AG08396 (cell line): ENCODE measurements at regions not wholly inside any gene's neighbourhood (a gene's known extent, or its start where the extent isn't known, plus 50 kb on each side); places are given as distances from the start of the nearest gene placed in this dataset.
A peak's percentile ranks its signal among the peaks of the same experiment; 100 is the strongest.
"Not testable (repeated sequence)": the region's sequence is repeated elsewhere in the genome, so short reads cannot be mapped to it uniquely, and the experiment has no call there.

Source experiments
- DNase-seq: peaks from one replicate; pipeline ENCODE4 v3.0.0; 2012; ENCODE audit warnings: low spot score, mixed read lengths

DNA sequence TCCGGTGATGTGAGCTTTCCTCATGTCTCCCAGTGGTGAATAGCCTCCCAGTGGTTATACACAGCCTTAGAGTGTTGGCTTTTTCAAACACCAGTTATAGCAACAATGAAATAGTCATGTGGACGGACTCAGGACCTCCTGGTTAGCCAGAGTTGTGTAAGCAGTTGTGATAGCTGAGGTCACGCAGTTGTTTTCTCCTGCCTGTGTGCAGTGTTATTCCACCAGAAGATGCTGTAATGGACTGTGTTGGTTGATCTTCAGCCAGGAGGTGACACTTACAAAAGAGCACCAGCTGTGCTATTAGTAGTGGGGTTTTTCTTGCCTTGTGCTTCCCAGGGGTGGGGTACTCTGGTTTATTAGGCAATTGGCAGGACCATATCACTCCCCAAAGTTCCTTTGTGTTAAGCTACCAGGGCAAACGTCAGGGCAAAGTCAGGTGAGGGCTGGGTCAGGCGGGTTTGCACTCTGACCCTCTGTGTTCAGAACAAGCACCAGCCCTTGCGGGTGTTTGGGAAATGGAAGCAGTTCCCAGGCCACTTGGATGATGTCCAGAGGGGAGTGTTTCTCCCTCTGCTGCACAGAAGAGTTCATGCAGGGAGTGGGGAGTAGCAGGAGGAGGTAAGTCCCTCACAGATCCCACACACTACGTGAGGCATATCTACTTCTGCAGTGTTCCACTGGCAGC is 252.6 kb downstream of the TMEM47 start:
- no peak for DNase-seq

DNA sequence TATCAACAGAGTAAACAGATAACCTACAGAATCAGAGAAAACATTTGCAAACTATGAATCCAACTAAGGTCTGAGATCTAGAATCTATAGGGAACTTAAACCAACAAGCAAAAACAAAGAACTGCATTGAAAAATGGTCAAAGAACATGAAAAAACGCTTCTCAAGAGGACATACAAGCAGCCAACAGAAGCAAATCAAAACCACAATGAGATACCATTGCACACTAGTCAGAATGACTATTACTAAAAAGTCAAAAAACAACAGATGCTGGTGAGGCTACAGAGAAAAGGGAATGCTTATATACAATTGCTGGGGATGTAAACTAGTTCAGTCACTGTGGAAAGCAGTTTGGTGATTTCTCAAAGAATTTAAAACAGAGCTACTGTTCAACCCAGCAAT is 255.7 kb downstream of the TMEM47 start:
- DNase-seq = no peak

DNA sequence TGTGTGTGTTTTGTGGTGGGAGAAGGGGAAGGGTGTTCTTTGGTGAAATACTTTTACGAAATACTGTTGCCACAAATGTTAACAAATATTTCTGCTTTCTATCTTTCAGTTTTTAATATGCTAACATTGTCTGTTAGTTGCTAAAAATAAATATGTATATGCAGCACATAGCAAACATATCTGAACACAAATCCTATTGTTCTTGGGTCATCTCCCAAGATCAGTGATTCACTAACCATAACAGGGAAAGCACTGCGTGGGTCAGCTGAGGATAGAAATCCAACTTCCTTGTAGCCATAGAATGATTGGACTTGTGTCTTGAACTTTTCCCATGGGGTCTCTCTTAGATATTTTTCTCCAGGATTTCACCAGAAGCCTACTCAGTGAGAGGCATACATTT is 250.3 kb upstream of the FAM47A start:
- DNase-seq = no peak

DNA sequence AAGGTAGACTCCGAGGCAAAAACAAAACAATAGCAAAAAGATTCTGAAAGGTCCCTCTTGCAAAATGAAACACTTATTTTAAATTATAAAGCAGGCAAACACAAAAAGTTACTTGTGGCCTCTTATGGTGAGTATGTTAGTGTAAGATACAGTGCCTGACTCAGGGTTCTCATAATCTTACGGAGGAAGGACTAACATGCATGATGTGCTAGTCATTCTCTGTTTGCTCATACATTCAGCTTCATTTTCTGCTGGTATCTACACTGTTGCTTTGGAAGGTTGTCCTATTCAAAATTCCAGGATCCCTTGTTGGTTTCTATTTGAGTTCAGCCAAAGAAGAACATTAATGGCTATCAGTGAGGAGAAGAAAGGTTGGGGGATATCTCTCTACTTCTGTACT is 249.1 kb upstream of the FAM47A start:
- no peak for DNase-seq

DNA sequence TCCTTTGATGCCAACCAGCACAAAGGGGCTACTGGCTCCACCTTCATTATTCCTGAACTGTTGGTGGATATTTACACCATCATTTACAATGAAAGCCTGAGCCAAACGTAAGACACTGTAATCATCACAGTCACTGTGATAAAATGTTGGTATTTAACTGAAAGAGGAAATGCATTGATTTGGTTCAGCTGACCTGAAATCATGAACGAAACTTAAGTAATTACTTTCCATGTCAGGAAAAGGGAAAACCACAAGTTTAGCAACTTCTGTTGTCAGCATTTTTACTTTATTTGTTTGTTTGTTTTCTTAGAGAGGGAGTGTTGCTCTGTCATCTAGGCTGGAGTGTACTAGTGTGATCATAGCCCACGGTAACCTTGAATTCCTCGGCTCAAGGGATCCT is 247.8 kb upstream of the FAM47A start:
- no peak for DNase-seq

DNA sequence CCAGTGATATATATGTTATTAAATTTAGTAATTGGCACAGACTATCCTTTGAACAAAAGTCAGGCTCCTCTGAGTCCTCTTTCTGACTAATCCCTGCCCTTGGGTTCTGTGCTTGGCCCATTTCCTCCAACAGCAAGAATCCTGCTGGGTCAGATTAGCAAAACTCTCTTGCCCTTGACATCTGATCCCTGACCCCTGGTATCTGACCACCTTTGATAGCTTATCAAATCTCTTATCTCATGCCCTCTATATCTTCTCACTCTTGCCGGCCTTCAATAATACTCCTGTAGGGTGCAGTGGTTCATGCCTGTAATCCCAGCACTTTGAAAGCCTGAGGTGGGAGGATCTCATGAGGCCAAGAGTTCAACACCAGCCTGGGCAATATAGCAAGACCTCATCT is 245.5 kb upstream of the FAM47A start:
- no peak for DNase-seq

DNA sequence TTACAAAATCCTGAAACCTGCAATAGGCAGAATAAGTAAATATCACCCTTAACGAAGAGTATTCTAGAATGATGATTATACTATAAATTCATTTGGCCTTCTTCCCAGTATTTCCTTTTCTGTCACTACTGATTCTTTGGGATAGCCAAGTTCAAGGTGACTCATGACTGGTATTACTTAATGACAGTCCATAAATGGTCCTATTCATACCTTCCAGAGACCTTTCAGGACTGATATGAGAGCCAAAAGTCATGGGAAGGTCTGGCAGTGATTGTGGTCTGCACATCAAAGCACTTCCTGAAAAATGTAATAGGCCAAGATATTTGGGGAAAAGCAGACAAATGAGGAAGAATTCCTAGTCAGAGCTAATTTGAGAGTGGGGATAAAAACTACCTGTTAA is 239.6 kb upstream of the FAM47A start:
- no peak for DNase-seq

DNA sequence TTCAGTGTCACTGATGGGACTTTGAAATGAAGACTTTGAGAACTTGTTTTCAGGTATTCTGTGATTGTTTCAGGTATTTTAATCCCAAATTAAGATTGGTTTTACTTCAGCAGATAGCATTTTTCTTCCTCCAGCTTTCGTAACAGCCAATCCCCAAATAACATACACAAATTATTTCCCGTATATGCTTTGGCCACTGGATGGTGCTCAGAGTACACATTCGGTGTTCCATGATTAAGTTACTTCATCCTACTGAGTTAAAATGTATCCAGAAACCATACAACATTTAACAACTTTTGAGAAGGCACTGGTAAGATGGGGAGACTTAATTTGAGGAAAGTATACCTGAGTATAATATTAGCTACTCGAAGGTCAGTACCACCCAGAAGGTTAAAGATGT is 233.4 kb upstream of the FAM47A start:
- no peak for DNase-seq

DNA sequence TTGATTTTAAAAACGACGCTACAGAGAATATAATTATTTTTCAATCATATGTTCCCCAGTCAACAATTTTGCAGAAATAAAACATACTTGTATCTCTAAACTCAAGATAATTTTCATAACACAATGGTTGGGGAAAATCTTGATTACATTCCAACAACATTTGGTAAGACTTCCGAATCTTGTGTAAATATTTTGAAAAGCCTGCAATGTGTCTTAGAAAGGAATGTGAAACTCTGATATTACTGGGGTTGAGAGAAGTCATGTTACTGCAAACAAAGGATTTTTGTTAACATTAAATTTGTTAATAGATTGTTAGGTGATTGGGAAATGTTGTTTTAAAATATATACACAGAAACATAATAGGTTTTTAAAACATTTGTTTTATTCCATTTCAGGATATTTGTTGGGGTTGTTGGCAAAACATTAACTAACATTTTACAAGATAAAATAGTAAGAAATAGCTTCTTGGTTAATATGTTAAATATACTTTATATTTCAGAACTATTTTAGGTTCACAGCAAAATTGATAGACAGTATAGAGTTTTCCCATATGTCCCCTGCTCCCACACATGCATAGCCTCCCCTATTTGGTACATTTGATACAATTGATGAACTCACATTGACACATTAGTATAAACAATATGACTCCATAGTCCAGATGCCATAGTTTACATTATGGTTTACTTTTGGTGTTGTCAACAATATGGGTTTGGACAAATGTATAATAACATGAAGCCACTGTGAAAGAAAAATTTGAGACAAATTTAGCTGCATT is 218.6 kb upstream of the FAM47A start:
- DNase-seq = no peak

DNA sequence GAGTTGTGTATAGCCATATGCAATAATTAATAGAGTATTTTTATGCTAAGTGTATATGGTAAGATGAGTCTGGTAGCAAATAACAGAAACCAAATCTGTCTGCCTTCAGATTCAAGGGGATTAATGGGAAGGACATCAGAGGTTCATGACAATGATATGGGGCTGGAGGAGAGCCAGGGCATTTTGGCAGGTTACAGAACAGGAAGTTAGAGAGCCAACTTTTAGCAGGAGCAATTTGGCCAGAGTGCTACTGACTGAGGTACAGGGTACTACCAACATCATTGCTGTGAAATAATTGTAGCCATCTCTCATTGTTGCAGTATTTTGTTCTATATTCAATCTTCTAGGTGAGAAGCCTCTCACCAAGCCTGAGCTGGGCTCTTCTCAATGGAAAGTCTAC is 210.9 kb upstream of the FAM47A start:
- DNase-seq = no peak

DNA sequence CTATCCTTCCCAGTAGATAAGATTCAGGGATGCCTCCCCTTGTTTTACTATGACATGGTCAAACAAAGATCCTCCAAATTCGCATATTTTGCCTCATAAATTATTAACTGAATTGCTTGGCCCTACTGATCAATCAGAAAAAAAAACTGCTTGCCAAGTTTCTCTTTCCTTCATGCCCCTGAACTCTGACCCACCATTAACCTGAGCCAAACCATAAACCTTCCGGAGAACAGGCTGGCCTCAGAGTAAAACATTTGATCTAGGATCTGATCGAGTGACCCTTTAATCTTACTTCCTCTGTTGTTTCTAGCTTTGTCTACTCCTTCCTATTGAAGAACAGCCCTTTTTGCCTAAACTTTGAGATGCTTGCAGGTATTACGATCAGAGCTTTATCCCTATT is 209.7 kb upstream of the FAM47A start:
- DNase-seq = no peak

DNA sequence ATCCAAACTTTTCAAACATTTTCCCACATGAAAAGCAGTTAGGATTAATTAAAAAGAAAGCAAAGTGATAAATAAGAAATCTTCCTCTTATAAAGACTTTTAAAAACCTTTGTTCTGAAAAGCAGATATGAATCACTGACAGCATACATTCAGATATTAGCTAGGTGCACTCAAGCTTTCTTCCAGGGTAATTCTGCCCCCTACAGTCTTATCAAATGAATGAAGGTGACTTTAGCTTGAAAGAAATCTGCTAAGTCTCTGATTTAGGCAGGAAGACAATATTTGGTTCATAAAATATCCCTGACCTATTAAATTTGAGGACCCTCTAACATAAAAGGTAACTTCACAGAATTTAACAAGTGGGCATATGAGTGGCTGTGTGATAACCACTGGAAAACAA is 209.1 kb upstream of the FAM47A start:
- DNase-seq = no peak

DNA sequence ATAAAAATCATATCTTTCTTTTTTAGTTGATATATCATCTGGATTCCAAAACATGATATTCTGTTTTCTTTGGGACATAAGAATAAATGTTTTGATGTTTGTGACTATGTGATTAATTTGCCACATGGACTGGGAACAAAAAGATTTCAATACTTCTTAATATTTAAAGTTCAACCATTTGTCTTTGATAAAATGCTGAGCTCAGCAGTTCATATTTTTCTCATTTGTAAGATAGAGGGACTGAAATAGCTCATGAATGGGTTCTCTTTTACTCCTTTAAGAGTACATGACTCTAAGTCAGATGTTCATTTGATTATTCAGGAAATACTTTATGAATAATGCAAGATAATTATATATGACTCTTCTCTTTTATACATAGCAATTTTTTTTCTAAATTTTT is 205.9 kb upstream of the FAM47A start:
- DNase-seq = no peak

DNA sequence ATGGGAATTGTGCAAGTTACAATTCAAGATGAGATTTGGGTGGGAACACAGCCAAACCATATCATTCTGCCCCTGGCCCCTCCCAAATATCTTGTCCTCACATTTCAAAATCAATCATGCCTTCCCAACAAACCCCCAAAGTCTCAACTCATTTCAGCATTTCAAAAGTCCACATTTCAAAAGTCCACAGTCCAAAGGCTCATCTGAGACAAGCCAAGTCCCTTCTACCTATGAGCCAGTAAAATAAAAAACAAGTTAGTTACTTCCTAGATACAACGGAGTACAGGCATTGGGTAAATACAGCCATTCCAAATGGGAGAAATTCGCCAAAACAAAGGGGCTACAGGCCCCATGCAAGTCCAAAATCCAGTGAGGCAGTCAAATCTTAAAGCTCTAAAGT is 203.3 kb upstream of the FAM47A start:
- DNase-seq = not testable (repeated sequence)

DNA sequence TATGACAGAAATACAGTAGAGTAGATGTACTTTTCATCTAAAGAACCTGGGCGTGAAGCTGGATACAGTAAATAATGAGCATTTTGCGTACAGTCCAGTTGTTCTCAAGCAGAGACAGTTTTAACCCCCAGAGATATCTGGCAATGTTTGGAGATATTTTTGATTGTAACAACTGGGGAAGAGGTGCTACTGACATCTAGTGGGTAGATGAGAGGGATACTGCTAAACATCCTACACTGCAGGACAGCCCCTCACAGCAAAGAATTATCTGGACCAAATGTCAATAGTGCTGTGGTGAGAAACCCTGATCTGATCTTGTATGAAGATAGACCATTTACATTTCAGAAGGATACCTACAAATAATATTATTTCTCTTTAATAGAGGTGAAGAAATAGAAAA is 200.2 kb upstream of the FAM47A start:
- no peak for DNase-seq

DNA sequence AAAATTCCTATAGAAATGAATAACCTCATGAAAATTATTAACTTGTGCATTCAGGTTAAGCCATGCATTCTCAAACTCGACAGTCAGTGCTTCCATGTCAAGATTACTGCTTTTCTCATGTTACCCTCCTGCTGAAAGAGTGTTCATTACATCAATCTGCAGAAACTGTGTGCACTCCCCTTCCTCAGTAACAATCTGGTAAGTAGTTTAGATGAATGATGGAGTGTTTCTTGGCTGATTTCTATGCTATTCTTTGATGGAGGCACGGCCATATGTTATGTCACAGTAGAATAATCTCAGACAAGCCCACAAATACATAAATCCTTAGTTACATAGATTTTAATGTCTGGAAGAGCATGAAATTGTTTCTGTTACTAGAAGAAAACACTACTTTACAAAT is 193.3 kb upstream of the FAM47A start:
- DNase-seq = no peak

DNA sequence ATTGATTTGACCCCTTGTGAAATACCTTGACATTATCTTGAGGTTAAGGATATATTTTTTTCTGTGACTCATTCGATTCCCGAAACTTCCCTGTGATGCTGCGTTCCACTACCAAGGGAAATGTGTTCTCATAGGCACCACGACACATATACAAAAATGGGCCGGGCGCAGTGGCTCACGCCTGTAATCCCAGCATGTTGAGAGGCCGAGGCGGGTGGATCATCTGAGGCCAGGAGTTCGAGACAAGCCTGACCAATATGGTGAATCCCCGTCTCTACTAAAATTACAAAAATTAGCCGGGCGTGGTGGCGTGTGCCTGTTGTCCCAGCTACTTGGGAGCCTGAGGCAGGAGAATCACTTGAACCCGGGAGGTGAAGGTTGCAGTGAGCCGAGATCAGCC is 188.3 kb upstream of the FAM47A start:
- DNase-seq = not testable (repeated sequence)

DNA sequence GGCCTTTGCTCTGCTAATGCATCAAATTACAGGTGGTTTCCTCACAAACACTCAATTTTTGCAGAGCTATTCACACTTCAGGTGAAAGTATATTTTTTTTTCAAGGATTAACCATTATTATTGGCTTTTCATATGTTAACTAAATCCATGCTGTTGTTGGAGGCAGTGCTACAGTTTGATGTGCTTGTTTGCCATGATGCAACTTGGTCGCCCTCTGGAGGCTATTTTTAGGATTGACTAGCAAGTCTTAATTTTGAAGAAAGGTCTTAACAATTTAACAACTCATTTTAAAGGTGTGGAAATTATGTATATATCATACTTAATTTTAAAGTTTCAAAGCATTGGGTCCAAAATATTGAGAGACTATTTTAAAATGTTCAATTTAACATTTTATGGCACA is 168.8 kb upstream of the FAM47A start:
- peak; percentile 5 for DNase-seq

DNA sequence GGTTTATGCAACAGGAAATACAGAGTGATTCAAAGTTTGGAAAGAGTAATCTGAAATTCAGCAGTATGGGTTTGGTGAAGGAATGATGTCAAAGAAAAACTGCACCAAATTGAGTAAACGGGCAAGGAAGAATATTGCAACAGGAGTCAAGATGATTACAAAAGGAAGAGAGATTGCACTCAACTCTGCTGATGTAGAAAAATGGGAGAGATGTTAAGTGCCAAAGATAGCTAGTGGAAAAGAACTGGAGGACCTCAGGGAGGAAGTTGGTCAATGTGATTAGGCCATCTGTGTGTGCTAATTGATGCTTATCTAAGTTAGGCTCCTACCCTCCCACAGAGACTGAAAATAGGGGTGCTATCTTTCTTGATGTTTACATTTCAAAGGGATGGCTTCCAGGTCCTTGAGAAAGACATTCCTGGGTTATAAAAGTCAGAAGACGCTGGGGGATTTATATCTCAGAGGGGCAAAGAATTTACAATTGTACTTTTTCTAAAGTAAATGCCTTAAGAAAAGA is 167.4 kb upstream of the FAM47A start:
- DNase-seq = no peak

DNA sequence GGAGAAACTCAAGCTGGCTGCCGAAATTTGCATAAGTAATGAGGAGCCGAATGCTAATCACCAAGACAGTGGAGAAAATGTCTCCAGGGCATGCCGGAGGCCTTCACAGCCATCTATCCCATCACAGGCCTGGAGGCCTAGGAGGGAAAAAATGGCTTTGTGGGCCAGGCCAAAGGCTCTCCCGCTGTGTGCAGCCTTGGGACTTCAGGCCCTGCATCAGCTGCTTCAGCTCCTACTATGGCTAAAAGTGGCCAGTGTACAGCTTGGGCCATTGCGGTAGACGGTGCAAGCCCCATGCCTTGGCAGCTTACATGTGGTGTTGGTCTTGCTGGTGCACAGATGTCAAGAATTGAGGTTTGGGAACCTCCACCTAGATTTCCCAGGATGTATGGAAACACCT is 162.6 kb upstream of the FAM47A start:
- DNase-seq = no peak

DNA sequence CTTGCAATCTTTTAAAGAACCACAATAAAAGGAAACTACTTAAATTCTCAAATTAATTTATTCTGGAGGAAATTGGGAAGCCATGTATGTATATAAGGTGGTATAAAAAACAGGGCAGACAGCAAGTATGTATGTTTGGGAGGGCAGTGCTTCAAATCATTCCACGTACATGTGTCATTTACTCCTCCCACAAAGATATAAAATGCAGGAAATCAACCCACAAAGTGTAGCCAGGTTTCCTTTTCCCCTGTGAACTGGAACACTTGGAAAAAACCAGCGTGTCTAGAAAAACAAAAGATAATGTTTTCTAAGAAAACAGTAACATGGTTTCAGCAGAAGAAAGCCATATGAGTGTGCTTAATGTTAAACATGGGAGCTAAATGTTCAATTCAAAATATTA is 156.7 kb upstream of the FAM47A start:
- no peak for DNase-seq

DNA sequence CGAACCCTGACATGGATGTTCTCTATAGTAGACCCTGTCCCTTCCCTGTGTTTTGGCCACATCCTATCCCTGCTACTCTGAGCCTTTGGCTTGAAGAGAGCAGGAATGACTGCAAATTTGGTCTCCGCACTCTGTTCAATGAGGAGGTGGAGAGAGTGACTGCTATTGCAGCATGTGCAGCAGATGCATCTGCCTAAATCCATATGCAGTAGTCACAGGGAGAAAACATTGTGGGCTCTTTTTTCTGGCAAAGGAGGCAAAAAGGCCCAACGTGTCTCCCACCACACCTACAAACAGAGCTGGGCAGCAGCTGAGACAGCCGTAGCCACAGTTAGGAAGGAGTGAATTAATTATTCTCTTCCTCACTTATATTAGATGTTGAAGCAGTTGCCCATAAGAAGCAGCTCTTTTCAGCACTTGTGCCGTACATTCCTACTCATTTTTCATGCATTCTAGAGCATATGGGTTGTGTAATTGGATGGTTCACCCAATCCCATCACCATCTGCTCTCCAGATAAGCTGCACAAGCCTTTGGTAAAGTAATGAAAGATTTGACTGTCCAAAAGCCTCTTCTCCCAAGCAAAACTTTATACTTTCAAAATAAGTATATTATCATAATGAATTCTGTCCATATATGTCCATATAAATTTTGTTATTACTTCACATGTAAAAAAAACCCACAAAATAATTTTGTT is 147.9 kb upstream of the FAM47A start:
- DNase-seq = no peak

DNA sequence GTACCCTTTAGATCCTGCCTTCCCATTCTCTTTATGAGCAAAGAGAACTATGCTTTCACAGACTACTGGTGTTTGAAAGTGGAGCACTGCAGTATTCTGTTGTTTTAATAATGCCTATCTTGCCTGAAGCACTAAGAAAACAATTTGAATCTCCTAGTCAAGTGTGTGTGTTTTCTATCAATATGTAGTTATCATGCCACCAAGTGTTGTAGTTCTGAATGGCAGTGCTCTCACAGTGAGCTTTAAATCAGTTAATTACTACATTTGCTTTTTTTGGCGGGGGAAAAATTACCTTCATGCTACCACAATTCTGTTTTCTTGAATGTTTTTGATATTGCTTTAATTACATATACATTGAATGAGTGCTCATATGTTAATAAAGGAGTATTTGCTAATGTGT is 143.6 kb upstream of the FAM47A start:
- no peak for DNase-seq
